SKM-1 treated with dmso at 0.1 percent for 144 hours (cell line): ENCODE measurements at regions not wholly inside any gene's neighbourhood (a gene's known extent, or its start where the extent isn't known, plus 50 kb on each side); places are given as distances from the start of the nearest gene placed in this dataset.

Source experiments
- DNase-seq: peaks from one replicate; lab custom pipeline; 2025; ENCODE audit not compliant: unreplicated experiment; lab: John Stamatoyannopoulos, UW

- DNase-seq, result no peak
Measured at GRCh38 chr7:89401099-89401498, 605.6 kb upstream of the TEX47 start.

- DNase-seq, result no peak
Measured at GRCh38 chr7:89401690-89402089, 606.2 kb upstream of the TEX47 start.

GRCh38 chr7:89451911-89452310 lies 656.4 kb upstream of the TEX47 start:
- no peak for DNase-seq

- no peak for DNase-seq
Measured at GRCh38 chr7:89456556-89456955, 661.0 kb upstream of the TEX47 start.

GRCh38 chr7:89458114-89458513 lies 662.6 kb upstream of the TEX47 start:
- no peak for DNase-seq

GRCh38 chr7:89474456-89474855 lies 678.9 kb upstream of the TEX47 start:
- no peak for DNase-seq

GRCh38 chr7:89477991-89478390 lies 676.3 kb upstream of the STEAP1 start:
- DNase-seq, result no peak

- no peak for DNase-seq
Measured at GRCh38 chr7:89495704-89496103, 658.6 kb upstream of the STEAP1 start.

GRCh38 chr7:89500084-89500483 lies 654.2 kb upstream of the STEAP1 start:
- DNase-seq, result no peak

- DNase-seq, result no peak
Measured at GRCh38 chr7:89503281-89503680, 651.0 kb upstream of the STEAP1 start.

GRCh38 chr7:89507034-89507433 lies 647.2 kb upstream of the STEAP1 start:
- no peak for DNase-seq

- DNase-seq, result no peak
Measured at GRCh38 chr7:89511900-89512299, 642.4 kb upstream of the STEAP1 start.

GRCh38 chr7:89514970-89515369 lies 639.3 kb upstream of the STEAP1 start:
- no peak for DNase-seq

- DNase-seq, result no peak
Measured at GRCh38 chr7:89517815-89518214, 636.5 kb upstream of the STEAP1 start.

GRCh38 chr7:89549768-89550167 lies 604.5 kb upstream of the STEAP1 start:
- DNase-seq, result no peak

GRCh38 chr7:89554209-89554608 lies 600.1 kb upstream of the STEAP1 start:
- no peak for DNase-seq

GRCh38 chr7:89559596-89559995 lies 594.7 kb upstream of the STEAP1 start:
- DNase-seq, result no peak

GRCh38 chr7:89563597-89563996 lies 590.7 kb upstream of the STEAP1 start:
- no peak for DNase-seq

- no peak for DNase-seq
Measured at GRCh38 chr7:89584896-89585295, 569.4 kb upstream of the STEAP1 start.

- DNase-seq, result no peak
Measured at GRCh38 chr7:89593125-89593524, 561.1 kb upstream of the STEAP1 start.

GRCh38 chr7:89602984-89603383 lies 551.3 kb upstream of the STEAP1 start:
- no peak for DNase-seq

GRCh38 chr7:89605362-89605761 lies 548.9 kb upstream of the STEAP1 start:
- no peak for DNase-seq

- DNase-seq, result no peak
Measured at GRCh38 chr7:89606511-89606910, 547.8 kb upstream of the STEAP1 start.

GRCh38 chr7:89607792-89608191 lies 546.5 kb upstream of the STEAP1 start:
- DNase-seq, result no peak
